ENCODE measurements at regions not wholly inside any gene's neighbourhood (a gene's known extent, or its start where the extent isn't known, plus 50 kb on each side); places are given as distances from the start of the nearest gene placed in this dataset.

DNA sequence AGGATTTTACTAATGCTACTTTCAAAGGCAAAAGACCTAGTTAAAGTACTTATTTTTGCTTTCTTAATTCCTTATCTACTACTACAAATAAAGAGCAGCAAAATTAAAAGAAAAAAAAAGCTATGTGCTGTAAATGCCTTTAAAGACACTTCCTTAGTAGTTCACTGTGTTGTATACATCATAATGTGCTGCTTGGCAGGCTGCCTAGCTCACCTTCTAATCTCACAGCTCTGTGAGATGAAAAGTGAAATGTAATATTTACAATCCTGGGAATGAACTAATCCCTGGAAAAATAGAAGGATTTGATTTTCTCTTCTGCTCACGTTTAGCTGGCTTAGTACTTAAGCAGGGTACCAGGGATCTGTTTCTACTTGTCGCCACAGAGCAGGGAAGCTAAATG, 184.4 kb upstream of the ALG10B start:
- TF ChIP-seq ZNF274 (IDR thresholded peaks at IDR 0.05; ENCODE audit: low read depth, low read length) (no peak), SUZ12 (IDR thresholded peaks at IDR 0.05; ENCODE audit: extremely low read depth, insufficient read depth, insufficient read length) (no peak)

All from NT2/D1 (cell line).